SH-SY5Y (cell line): ENCODE measurements at regions not wholly inside any gene's neighbourhood (a gene's known extent, or its start where the extent isn't known, plus 50 kb on each side); places are given as distances from the start of the nearest gene placed in this dataset.

Experiments used
- GATA2 ChIP-seq: IDR thresholded peaks from 2 replicates; pipeline ENCODE4 v1.6.1; 2011; ENCODE audit warnings: mild to moderate bottlenecking, low read depth, low read length
- GATA3 ChIP-seq: IDR thresholded peaks from 2 replicates; pipeline ENCODE4 v1.6.1; 2011; ENCODE audit warnings: low read depth, mild to moderate bottlenecking, low read length, moderate library complexity

DNA sequence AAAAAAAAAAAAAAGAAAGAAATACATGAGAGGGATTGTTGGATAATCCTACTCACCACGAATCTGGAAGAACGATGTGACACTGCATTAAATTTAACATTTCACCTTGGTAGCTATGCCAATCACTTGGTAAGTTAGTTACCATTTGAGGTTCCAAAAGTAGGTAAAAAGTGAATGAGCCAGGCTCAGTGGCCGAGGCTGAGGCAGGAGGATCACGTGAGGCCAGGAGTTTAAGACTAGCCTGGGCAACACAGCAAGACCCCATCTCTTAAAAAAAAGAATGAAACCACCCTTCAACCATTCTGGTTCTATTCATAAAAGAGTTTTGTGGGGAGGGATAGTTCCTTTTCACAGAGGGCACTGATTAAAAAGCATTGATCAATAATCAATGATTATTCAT lies 133.6 kb downstream of the ADSS2 start:
- no peak for TF ChIP-seq GATA2
- no peak for TF ChIP-seq GATA3
